ENCODE measurements at regions not wholly inside any gene's neighbourhood (a gene's known extent, or its start where the extent isn't known, plus 50 kb on each side); places are given as distances from the start of the nearest gene placed in this dataset.

DNA sequence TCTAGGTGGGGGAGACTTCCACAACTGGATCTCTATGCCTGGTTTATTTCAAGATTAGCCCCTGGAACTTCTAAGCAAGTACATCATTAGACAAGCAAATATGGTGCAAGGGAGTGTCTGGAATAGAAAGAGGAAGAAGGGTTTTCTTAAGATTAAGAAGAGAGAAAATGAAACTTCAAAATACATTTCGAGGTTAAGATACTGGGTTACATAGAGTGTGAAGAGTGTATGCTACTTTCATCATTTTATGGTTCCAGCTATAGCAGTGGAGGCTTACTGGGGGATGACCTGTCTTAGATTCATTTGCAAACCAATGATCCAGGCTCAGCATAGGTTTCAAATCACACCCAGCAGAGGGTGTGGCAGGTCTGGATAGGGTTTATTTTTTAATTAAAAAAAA is 144.4 kb upstream of the GATB start:
- Histone ChIP-seq H3K9me3 (ENCODE audit: control extremely low read depth in 1 of 3, control insufficient read depth in 2 of 3, insufficient read depth in 1 of 3, low read length in 2 of 3) (peaks cover 4 to 13% (median 12%) of the 10 kb centered on the region in 3 donors), H3K36me3 (replicated peaks in 1 of 2; ENCODE audit: control extremely low read depth in 1 of 2, control insufficient read depth in 1 of 2, extremely low read depth in 1 of 2, insufficient read depth in 2 of 2, low read length in 1 of 2) (no peaks in the 10 kb centered on the region), H3K79me2 (ENCODE audit: control insufficient read depth, insufficient read depth, low read length) (no peaks in the 10 kb centered on the region), H3K9ac (ENCODE audit: low read length) (no peak overlapping the region), H3K27me3 (replicated peaks in 1 of 4; ENCODE audit: control extremely low read depth in 1 of 4, control insufficient read depth in 3 of 4, insufficient read depth in 4 of 4, low read length in 3 of 4) (no peaks in the 10 kb centered on the region), H4K20me1 (ENCODE audit: control insufficient read depth, insufficient read depth, low read length, poor library complexity, severe bottlenecking) (no peaks in the 10 kb centered on the region), H3K4me3 (ENCODE audit: control extremely low read depth in 1 of 5, extremely low read depth in 1 of 5, insufficient read depth in 1 of 5, low read depth in 2 of 5, low read length in 4 of 5) (no peak overlapping the region), H2AFZ (ENCODE audit: insufficient read depth, low read depth, low read length, poor library complexity, severe bottlenecking) (no peak overlapping the region), H3K4me2 (replicated peaks; ENCODE audit: low read depth, low read length, poor library complexity, severe bottlenecking) (no peak overlapping the region), H3K27ac (ENCODE audit: low read length in 2 of 2) (no peak overlapping the region), H3K4me1 (ENCODE audit: control insufficient read depth in 2 of 2, insufficient read depth in 2 of 2, low read length in 2 of 2) (peaks cover 3 to 8% of the 10 kb centered on the region in 2 donors)
- no peak for TF ChIP-seq EZH2 (IDR thresholded peaks at IDR 0.05; ENCODE audit: borderline replicate concordance, insufficient read depth, low read depth, low read length, poor library complexity, severe bottlenecking)
- TF ChIP-seq, protein P1, sequence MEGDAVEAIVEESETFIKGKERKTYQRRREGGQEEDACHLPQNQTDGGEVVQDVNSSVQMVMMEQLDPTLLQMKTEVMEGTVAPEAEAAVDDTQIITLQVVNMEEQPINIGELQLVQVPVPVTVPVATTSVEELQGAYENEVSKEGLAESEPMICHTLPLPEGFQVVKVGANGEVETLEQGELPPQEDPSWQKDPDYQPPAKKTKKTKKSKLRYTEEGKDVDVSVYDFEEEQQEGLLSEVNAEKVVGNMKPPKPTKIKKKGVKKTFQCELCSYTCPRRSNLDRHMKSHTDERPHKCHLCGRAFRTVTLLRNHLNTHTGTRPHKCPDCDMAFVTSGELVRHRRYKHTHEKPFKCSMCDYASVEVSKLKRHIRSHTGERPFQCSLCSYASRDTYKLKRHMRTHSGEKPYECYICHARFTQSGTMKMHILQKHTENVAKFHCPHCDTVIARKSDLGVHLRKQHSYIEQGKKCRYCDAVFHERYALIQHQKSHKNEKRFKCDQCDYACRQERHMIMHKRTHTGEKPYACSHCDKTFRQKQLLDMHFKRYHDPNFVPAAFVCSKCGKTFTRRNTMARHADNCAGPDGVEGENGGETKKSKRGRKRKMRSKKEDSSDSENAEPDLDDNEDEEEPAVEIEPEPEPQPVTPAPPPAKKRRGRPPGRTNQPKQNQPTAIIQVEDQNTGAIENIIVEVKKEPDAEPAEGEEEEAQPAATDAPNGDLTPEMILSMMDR (IDR thresholded peaks at IDR 0.05): no peak
- ChIA-PET POLR2A (no interaction called here), CTCF (no interaction called here)
- DNase-seq (no peak), ATAC-seq (ENCODE audit: low read depth) (no peak)
- Mint-ChIP-seq H3K9me3 (ENCODE audit: insufficient read depth) (peaks cover 23% of the 10 kb centered on the region), H3K4me3 (no peak overlapping the region), H3K4me1 (peaks cover 14% of the 10 kb centered on the region), H3K27ac (no peak overlapping the region), H3K27me3 (no peaks in the 10 kb centered on the region)
- intact Hi-C loops (cut with micrococcal nuclease): no loop called here
- no CpG with 5 or more reads among the region's 1 CpG for WGBS (ENCODE audit: insufficient coverage)

DNA sequence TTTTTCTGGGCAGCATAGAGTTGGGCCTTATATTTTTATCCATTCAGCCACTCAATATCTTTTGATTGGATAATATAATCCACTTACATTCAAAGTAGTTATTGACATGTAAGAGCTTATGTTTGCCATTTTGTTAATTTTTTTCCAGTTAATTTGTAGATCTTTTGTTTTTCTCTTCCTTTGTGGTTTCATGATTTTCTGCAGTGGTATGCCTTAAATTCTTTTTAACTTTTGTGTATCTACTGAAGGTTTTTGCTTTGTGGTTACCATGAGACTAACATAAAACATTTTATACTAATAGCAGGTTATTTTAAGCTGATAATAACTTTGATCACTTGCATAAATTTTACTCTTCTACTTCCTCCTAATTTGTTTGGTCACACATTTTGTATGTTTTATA is 140.8 kb upstream of the GATB start:
- ATAC-seq (ENCODE audit: low read depth): no peak

More for the DNA sequence above, 140.8 kb upstream of the GATB start:
- Histone ChIP-seq H3K27me3 (replicated peaks in 1 of 4; ENCODE audit: control extremely low read depth in 1 of 4, control insufficient read depth in 3 of 4, insufficient read depth in 4 of 4, low read length in 3 of 4) (peaks cover 0 to 3% (median 0%) of the 10 kb centered on the region in 4 experiments), H3K79me2 (ENCODE audit: control insufficient read depth, insufficient read depth, low read length) (no peaks in the 10 kb centered on the region), H3K9ac (ENCODE audit: low read length) (no peak overlapping the region), H2AFZ (ENCODE audit: insufficient read depth, low read depth, low read length, poor library complexity, severe bottlenecking) (no peak overlapping the region), H3K4me3 (ENCODE audit: control extremely low read depth in 1 of 5, extremely low read depth in 1 of 5, insufficient read depth in 1 of 5, low read depth in 2 of 5, low read length in 4 of 5) (no peak overlapping the region), H3K4me1 (ENCODE audit: control insufficient read depth in 2 of 2, insufficient read depth in 2 of 2, low read length in 2 of 2) (peaks cover 3 to 8% of the 10 kb centered on the region in 2 donors), H3K9me3 (ENCODE audit: control extremely low read depth in 1 of 3, control insufficient read depth in 2 of 3, insufficient read depth in 1 of 3, low read length in 2 of 3) (peaks cover 4 to 20% (median 12%) of the 10 kb centered on the region in 3 donors), H3K36me3 (replicated peaks in 1 of 2; ENCODE audit: control extremely low read depth in 1 of 2, control insufficient read depth in 1 of 2, extremely low read depth in 1 of 2, insufficient read depth in 2 of 2, low read length in 1 of 2) (no peaks in the 10 kb centered on the region), H3K4me2 (replicated peaks; ENCODE audit: low read depth, low read length, poor library complexity, severe bottlenecking) (no peak overlapping the region), H4K20me1 (ENCODE audit: control insufficient read depth, insufficient read depth, low read length, poor library complexity, severe bottlenecking) (no peaks in the 10 kb centered on the region), H3K27ac (ENCODE audit: low read length in 2 of 2) (no peak overlapping the region)
- peaks cover 23% of the 10 kb centered on the region for H3K9me3 Mint-ChIP-seq (ENCODE audit: insufficient read depth)
- no peak overlapping the region for H3K27ac Mint-ChIP-seq
- CTCF ChIA-PET: no interaction called here
- H3K27me3 Mint-ChIP-seq: no peaks in the 10 kb centered on the region
- DNase-seq: no peak
- intact Hi-C loops (cut with micrococcal nuclease): no loop called here
- H3K4me3 Mint-ChIP-seq: no peak overlapping the region
- TF ChIP-seq EZH2 (IDR thresholded peaks at IDR 0.05; ENCODE audit: borderline replicate concordance, insufficient read depth, low read depth, low read length, poor library complexity, severe bottlenecking): no peak
- TF ChIP-seq, protein P1 (IDR thresholded peaks at IDR 0.05): no peak
- H3K4me1 Mint-ChIP-seq: peaks cover 14% of the 10 kb centered on the region
- POLR2A ChIA-PET: no interaction called here

Data from B cell (primary cell).